ENCODE measurements at regions not wholly inside any gene's neighbourhood (a gene's known extent, or its start where the extent isn't known, plus 50 kb on each side); places are given as distances from the start of the nearest gene placed in this dataset.
"Not testable (repeated sequence)": the region's sequence is repeated elsewhere in the genome, so short reads cannot be mapped to it uniquely, and the experiment has no call there.

DNA sequence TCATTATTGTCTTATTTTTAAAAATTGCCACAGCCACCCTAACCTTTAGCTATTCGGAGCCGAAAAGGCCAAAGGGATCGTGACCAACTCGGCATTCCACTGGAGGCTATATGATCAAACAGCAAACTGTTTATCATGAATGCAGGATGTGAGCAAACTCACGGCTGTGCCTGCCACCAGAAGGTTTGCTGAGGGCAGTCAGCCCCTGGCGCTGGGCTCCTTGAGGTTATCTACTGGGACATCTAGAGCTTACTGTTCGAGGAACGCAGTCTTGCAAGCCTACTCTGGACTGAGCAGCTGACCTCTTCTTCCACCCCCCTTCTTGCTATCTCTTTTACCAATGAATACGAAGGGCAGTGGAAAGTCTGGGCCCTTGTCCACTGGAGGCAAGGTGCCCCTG lies 231.5 kb upstream of the TARS1 start:
- DNase-seq (ENCODE audit: low spot score), result no peak

GRCh38 chr5:33210221-33210620 lies 230.5 kb upstream of the TARS1 start:
- DNase-seq (ENCODE audit: low spot score), result not testable (repeated sequence)

DNA sequence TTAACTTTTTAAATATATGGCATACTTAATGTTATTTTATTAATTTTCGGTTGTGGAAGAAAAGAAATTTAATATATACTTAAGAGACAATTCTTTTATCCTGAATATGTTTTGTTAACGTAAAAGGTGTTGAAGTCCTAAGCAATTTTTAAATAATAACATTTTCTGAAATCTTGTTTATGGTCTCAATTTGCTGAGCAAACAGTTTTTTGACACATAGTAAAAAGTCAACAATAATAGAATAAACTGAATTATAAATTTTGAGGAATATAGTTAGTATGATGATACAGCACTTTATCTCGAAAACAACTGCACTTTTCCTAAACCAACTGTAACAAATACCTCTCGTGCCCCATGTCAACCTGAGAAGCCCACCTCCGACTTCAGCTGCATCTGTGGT lies 229.8 kb upstream of the TARS1 start:
- no peak for DNase-seq (ENCODE audit: low spot score)

DNA sequence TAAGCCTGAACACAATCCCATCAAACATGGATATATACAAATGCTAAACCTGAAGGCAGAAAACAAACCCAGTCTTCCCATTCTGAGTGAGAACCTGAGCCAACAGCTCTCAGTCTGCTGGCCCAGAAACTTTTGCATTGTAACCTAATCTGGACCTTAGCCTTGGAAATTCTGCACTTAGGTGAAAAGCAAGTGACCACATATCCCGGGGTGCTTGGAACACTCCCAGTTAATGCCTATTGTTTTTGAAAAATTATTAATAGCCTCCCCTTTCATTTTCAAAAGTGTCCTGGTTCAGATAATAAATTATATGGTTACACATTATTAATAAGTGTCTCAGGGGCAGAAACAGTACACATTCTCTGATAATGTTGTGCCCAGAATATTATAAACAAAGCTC lies 228.3 kb upstream of the TARS1 start:
- DNase-seq (ENCODE audit: low spot score), result no peak

GRCh38 chr5:33212900-33213299 lies 227.9 kb upstream of the TARS1 start:
- no peak for DNase-seq (ENCODE audit: low spot score)

DNA sequence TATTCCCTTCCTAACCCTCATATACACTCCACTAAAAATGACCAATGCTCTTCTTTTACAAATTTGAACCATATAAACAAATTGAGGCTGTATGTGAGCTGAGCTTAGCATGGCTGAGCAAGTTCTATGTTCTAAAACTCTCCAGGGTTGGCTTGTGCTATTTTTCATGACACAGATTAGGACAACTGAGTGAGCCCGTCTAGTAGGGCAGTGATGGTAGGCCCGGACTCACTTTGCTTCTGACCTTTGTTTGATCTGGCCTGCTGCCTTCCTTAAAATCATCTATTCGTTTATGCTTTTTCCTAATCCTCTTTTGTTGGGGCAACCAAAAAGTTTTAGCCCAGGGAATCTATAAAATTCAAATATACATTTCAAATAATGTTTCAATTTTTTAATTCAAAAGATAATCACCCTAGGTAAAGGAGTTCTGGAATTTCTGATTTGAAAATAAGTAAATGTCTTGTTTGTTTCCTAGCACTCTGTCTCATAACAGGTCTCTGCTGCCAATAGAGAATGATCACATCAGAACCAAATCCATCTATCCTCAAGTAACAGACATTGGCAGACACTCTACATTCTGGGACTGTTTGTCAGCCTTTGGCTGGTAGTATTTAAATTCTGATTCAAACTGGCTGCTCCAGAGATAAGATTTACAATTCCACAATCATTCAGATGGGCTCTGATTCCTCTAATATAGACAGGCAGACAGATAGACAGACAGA lies 217.0 kb upstream of the TARS1 start:
- no peak for DNase-seq (ENCODE audit: low spot score)

DNA sequence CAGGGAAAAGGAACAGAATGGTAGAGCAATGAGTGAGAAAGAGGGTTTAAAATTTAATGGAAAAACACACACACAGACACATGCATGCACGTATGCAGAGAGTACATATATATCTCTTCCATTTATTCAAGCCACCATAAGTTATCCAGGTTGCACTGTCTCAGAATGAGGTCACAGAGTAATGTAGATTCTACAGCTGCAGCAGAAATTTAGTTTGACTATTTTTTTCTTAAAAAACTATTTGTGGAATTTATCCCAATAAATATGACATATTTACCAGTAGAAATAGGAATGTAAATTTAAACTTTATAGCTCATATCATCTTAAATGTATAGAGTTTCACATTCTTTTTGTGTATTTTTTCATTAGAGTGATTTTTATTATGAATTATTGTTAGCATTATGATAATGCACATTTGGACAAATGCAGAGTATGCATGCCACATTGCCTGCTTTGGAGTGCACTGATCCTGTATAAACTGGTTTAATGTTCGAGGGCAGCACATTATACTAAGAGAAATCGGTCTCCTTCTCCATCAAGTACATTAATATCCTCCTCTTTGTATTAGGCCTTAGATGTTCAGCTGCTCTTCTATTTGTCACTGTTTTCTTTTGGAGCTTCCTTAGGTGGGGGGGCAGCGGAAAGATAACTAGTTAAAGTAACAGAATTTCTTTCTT lies 216.3 kb upstream of the TARS1 start:
- no peak for DNase-seq (ENCODE audit: low spot score)

DNA sequence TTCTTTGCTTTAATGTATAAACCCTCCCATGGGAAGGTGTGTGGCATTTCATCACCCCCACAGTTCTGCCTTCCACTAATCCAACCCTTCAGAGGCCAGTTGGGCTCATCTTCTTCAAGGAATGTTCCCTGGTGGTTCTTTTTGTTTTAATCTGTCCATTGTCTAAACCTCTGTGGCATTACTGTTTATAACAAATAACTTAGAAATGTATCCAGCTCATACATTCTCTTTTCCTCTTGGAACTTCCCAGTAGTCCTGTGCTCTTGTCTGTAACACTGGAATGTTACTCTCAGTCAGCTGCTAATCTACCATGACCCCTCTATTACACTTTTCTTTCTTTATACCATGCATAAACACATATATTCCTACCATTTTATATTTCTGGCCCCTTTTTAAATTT lies 213.5 kb upstream of the TARS1 start:
- no peak for DNase-seq (ENCODE audit: low spot score)

DNA sequence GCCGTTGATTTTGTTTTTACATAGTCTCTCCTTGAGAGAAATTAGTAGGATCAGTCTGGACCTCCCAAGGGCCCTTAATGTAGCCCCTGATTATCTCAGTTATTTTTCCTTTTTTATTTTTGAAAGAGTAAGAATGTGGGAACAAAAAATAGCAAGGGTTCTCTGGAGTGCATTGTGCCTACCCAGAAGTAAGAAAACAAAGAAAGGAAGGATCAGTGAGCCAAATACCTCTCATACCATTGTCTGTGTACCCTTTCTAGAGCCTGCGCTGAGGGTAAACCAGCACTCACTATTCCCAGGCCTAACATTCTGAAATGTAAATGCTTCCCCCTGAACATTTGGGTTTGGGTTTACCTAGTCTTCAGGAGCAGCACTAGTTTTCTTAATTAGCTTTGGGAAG lies 213.0 kb upstream of the TARS1 start:
- DNase-seq (ENCODE audit: low spot score), result no peak

DNA sequence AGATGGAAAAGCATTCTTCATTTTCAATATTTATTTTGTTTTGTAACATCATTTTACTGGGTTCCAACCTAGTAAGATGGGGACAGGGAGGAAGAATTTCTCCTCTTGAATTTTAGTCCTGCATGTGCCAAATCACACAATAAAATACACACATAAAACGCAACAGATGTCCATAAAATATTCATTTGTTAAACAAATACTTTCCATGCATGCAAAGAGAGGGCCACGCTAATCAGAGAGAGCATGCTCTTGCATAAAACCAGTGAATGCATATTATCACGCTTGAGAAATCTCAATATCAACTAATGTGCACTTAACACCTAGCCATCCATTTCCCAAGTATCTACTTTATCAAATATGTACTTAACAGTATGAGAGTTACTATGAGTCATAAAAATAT lies 212.6 kb upstream of the TARS1 start:
- no peak for DNase-seq (ENCODE audit: low spot score)

GRCh38 chr5:33229216-33229615 lies 211.5 kb upstream of the TARS1 start:
- DNase-seq (ENCODE audit: low spot score), result no peak

DNA sequence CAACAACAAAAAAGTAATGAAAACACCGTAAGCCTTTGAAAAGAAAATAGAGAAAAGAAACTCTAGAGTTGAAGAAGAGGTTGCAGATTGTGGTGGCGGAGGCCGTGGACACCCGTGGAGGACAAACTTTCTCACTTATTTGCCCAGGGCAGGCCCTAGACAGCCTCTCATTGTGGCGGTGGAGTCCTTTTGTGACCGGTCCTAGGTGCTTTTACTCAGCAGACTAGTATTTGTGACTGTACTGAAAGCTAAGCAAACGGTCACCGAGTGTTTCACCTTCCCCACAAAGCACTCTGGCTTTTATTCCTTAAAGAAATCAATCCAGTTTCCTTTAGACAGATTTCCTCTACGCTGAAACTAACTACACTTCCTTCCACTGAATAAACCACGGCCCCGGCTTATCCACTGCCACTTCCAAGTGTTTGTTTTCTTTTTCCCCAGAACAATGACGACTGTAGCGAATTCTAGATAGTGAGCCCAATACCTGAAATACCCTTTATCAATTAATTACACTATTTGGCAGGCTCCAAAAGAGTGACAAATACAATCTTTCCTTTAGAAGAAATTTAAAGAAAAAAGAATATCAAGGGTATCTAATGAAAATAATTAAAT lies 210.2 kb upstream of the TARS1 start:
- DNase-seq (ENCODE audit: low spot score), result no peak

DNA sequence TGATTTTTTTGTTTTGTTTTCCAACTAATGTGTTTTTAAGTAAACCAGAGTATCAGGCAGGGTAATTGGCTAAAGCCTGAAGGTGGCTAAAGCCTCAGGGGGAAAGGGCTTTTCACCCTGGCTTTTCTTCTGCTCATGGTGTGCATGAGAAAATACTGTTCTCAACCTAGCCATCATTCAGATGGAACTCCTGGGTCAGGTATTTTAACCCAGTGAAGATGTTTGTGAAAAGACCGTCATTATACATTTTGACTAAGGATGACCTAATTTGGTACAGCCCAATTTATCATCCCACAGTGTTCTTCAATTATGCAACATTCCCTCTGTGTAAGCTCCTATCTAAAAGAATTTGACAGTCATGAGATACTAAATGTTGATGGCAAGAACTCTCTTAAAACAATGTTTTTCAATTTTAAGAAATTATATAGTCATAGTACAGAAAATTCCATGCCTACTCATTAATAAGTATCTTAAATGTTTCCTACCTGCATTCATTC lies 209.5 kb upstream of the TARS1 start:
- DNase-seq (ENCODE audit: low spot score), result no peak

DNA sequence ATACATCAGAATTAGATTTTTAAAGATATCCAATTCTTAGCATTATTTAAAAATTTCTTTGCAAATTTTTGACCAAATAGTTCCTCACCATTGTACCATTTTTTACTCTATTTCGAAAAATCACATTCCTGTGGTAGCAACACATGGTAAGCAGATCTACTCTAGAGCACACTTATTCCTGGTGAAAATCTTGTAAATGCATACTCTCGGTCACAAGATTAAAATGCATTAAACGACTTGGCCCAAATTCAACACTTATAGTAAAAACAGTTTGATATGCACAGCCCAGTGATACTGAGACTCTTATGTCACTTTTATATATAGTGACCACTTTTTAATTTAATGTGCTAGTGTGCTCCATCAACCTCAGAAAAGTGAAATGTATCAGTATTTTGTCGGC lies 208.8 kb upstream of the TARS1 start:
- no peak for DNase-seq (ENCODE audit: low spot score)

GRCh38 chr5:33232731-33233505 lies 207.8 kb upstream of the TARS1 start:
- DNase-seq (ENCODE audit: low spot score), result peak; percentile 46

DNA sequence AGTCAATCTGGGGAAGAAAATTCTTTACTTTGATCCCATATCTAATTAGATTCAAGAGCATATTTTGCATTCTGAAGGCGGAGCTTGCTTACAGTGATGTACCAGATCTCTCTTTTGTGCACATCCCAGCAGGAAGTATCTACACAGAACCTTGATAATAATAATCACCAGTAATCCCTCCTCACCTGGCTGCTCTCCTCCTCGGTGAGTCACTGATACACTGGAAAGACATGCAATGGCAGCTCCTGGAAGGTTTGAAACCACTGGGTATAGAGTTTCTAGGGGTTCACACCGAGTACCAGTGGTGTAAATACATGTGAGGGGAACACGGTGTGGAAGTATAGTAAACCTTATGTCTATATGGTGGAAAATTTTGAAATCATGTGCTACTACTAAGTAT lies 205.5 kb upstream of the TARS1 start:
- no peak for DNase-seq (ENCODE audit: low spot score)

GRCh38 chr5:33235824-33236223 lies 204.9 kb upstream of the TARS1 start:
- no peak for DNase-seq (ENCODE audit: low spot score)

DNA sequence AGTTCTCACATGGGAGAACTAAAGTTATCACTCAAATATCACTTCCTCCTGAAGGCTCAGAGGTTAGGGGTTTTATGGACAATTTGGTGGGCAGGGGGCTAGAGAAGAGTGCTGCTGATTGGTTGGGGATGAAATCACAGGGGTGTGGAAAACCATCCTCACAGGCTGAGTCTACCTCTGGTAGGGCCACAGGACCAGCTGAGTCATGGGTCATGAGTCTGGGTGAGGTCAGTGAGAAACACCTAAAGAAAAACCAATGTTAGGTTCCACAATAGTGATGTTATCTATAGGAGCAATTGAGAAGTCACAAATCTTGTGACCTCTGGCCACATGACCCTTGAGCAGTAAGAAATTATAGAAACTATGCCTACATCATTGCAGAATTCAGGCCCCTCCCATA lies 203.3 kb upstream of the TARS1 start:
- DNase-seq (ENCODE audit: low spot score), result no peak

DNA sequence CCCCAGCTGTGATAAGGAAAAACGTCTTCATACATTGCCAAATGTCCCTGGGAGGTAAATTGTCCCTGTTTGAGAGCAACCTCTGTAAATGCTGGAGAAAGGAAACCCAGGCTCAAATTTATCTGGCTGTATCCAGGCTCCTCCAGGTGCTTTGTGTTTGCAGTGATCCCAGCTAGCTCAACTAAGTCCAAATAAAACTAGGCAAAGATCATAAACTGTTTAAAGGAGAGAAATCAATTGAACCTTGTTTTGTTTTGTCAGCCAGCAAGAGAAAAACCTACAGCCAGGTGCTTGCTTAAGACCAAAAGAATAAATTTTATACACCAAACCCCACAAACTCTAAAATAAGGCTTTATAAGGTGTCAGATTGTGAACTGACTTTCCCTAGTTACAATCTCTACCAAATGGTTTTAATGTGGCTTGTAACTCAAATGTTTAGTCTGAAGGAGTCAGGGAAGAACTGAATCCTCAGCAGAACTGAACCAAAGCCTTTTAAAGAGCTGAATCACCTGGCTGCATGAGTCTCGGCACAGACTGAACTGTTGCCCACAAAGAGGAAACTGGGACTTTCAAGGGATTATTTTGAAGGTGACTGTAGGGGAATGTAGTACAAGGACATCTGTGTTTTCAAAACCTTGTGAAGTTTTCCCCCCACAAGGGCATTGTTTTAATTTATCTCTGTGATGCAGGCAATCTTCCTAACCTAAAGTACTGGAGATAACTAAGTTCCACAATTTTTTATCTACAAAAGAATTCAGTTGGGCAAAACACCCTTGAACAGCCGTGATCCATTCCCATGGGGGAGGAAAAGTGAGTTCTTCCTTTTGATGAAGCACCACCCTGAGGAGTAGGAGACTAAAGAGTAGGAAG lies 201.7 kb upstream of the TARS1 start:
- DNase-seq (ENCODE audit: low spot score), result no peak

DNA sequence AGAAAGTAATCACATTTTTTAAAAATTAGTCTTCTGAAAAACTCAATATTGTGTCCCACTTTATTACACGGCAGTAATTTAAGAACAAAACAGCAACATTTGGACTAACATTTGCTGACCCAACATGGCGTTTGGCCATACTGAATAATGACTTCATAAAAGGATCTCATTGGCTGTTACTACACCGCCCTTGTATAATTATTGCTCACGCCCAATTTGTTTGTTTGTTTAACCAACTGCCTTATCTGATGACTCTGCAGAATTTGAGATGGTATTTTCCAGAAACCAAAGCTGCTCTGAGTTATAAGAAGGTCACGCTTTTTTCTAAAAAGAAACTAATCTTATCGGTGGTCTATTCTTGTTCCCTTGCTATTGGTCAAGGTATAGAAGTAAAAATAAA lies 200.2 kb upstream of the TARS1 start:
- DNase-seq (ENCODE audit: low spot score), result no peak

- no peak for DNase-seq (ENCODE audit: low spot score)
These were observed 199.0 kb upstream of the TARS1 start for GRCh38 chr5:33241802-33242201.
